OCI-LY3 (cell line): ENCODE measurements at regions not wholly inside any gene's neighbourhood (a gene's known extent, or its start where the extent isn't known, plus 50 kb on each side); places are given as distances from the start of the nearest gene placed in this dataset.

Source experiments
- EZH2phosphoT487 ChIP-seq: fragments of 200-600 bp; shearing (Covaris generic); IDR thresholded peaks from 2 replicates; pipeline ENCODE4 v1.6.1; 2018; ENCODE audit warnings: antibody characterized with exemption, mixed run types, low read depth
- TF ChIP-seq, protein P1 (sequence below): fragments of 200-600, 300-600 bp; sonication (generic); IDR thresholded peaks from 2 replicates; pipeline ENCODE4 v1.5.1; 2014; ENCODE audit warnings: antibody characterized with exemption, low read length, low read depth

DNA sequence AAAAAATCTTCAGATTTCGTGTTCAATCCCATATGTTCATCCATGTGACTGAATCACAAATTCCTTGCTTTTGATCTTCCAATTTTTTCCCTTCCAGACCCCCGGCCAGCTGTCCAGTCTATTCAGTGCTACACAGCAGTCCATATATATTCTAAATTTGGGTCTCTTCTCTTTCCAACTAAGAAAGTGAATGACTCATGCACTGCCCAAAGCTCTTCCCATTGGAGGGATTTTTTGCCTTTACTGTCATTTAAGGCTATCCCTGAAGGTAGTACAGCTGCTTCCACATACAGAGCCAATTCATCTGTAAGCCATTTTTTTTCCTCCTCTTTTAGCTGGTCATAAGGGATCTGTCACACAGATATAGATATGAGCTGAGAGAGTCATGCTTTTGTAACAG lies 478.3 kb downstream of the DMRT2 start:
- TF ChIP-seq EZH2phosphoT487, result no peak
- TF ChIP-seq, protein P1, sequence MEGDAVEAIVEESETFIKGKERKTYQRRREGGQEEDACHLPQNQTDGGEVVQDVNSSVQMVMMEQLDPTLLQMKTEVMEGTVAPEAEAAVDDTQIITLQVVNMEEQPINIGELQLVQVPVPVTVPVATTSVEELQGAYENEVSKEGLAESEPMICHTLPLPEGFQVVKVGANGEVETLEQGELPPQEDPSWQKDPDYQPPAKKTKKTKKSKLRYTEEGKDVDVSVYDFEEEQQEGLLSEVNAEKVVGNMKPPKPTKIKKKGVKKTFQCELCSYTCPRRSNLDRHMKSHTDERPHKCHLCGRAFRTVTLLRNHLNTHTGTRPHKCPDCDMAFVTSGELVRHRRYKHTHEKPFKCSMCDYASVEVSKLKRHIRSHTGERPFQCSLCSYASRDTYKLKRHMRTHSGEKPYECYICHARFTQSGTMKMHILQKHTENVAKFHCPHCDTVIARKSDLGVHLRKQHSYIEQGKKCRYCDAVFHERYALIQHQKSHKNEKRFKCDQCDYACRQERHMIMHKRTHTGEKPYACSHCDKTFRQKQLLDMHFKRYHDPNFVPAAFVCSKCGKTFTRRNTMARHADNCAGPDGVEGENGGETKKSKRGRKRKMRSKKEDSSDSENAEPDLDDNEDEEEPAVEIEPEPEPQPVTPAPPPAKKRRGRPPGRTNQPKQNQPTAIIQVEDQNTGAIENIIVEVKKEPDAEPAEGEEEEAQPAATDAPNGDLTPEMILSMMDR, result no peak
